GDM1 (cell line): ENCODE measurements at regions not wholly inside any gene's neighbourhood (a gene's known extent, or its start where the extent isn't known, plus 50 kb on each side); places are given as distances from the start of the nearest gene placed in this dataset.
"Not testable (repeated sequence)": the region's sequence is repeated elsewhere in the genome, so short reads cannot be mapped to it uniquely, and the experiment has no call there.

Experiments
- DNase-seq: peaks from one replicate; lab custom pipeline; 2025; lab: John Stamatoyannopoulos, UW

DNA sequence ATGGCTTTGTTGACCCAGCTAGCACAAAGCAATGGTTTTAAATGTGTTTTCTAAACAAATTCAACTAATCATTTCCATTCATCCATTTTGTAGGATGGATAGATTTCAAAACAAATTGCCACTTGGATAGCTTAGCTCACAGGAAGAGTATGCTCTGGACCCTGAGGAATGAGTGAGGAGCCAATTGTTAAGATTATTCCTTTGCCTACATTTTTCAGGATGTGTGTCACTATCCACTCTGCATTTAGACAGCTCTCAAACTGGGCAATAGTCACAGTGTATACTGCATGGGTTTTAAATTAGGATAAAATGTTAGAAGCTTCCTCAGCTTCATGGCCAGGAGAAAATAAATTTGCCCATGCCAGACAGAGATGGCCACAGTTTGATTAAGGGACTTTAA lies 605.6 kb upstream of the TEX47 start:
- no peak for DNase-seq

DNA sequence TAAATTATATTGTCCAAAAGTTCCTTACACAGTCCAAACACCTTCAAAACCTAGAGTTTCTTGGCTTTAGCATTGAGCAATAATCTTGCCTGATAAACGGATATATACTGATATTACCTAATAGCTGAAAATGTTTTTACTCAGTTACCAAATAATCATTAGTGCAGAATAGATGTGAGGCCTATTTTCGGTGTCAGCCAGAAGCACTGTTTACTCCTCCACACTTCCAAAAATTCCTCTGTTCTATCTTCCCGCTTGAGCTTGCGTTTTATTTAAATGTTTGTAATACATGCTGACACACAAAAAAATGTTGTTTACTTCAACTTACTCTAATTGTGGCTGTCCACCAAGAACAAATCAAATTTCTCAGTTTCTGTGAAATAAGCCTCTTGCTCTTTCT lies 606.2 kb upstream of the TEX47 start:
- no peak for DNase-seq

DNA sequence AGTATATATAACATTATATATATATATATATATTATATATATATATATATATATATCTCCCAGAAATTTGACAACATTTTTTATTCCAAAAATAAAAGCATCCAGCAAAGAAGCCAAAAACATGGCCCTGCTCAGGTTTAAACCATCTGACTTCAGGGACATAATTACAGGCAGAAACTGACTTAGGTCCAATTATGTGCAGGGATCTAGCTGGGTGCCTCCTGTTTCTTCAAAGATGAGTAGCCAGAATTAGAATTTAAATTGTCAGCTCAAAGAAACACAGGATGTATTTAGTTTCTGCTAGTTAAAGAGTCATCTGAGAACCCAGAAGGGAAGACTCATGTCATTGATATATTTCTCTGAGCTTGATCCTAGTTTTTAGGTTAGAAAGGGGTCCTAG lies 656.4 kb upstream of the TEX47 start:
- no peak for DNase-seq

DNA sequence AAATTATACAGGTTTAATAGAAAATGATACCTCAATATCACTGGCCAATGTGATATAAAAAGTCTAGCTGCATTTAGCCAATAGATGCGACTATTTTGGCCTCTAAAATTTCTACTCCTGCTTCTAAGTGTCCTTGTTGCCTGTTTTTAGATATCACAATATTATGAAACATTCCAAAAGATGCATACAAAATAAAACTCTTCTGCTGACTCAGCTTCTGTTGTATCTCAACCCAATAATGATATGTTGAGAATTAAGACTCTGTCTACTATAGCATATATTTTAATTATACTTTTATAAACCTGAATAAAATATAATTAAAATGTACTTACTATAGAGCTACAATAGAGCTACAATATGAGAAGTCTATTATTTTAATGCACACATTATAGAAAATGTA lies 661.0 kb upstream of the TEX47 start:
- no peak for DNase-seq

DNA sequence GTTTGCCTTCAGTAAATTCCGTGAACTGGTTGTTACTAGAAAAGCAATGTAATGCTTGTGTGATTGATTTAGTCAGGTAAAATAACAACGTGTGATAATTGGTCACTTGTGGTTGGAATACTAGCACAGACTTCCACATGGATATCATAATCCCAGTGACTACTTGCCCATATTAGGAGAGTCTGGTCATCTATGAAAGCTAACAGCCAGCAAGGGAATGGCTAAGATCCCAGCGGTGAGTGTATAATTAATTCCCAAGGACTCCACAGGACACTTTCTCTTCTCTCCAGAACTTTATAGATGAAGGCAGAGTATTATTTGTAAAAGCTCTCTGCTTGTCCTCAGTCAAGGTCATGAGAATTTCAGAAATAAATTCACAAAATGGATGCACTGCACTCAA lies 662.6 kb upstream of the TEX47 start:
- DNase-seq = no peak

DNA sequence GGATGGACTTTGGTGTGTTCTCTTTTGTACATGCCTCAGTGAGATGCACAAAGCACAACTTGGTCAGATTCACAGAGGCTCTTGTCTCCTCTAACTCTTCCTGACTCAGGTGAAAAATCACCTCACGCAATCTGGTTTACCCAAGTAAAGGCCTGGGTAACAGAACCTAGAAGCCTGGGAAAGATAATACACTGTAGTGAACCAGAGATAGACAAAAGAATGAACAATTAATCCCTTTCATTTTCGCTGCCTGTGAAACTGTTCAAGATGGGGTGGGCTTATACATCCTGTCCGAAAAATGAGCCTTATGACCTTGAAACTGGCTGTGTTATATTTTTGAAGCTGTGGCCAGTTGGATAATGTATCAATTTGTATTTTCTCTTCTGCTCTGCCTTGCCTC lies 678.9 kb upstream of the TEX47 start:
- DNase-seq = no peak

DNA sequence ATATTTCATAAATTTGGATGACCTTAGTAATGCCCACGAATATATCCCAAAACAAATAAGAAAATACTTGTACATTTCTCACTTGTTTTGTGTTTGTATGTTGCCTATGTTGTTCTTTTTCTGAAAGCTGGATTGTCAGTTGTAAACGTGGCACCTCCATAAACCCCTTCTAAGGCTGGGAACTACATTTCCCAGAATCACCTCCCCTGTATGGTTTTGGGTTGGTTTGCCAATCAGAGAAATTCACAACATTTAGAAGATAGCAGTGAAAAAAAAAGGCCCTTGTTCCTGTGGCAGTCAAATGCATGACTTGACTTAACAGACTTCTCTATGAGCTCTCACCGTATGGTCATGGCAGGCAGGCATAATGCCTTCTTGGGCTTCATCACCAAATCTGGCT lies 676.3 kb upstream of the STEAP1 start:
- no peak for DNase-seq

DNA sequence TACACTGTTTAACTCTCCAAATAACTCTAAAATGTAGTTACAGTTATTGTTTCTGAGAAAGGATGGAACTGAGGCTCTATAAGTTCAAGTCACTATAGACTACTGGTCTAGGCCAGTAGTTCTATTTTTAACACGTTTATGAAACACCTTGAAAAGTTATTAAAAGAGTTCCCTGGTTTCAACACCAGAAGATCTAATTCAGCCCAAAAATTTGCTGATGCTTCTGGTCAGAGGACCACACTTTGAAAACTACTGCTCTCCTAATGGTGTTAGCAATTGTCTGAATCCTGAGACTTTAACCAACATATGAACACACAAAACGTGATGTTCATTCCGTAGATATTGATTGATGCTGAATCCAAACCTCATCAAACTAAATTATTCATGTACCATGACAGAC lies 658.6 kb upstream of the STEAP1 start:
- no peak for DNase-seq

DNA sequence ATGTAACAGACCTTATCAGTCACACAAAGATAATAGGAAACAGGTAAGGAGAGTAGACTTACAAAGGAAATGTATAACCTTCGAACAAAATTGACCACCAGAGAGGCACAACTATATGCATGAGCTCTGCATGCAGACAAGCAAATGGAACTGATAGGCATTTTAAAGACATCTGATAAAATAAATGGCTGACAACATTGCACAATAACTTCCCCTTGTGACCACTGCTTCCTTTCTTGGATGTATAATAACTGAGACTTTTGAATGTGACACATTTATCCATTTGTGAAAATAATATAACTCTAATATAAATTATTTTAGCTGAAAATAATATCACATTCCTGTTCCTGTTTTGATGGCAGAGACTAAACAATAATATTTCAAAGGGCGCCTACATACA lies 654.2 kb upstream of the STEAP1 start:
- no peak for DNase-seq

DNA sequence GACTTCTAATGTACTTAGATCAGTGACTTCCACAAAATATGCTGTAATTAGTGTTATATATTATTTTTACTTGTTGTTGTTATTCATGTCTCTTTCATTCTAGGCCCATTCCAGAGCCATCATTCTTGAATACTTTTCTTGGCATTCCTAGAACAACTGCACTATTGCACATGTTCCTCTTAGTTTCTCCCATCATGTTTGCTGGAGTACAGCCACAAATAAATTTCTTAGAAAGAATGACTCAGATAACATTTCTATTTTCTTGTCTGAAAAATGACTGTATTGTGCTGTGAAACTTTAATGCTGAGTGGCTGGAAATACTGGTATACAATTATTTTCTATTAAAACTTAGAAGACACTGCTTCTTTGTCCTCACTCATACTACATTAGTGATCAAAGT lies 651.0 kb upstream of the STEAP1 start:
- no peak for DNase-seq

DNA sequence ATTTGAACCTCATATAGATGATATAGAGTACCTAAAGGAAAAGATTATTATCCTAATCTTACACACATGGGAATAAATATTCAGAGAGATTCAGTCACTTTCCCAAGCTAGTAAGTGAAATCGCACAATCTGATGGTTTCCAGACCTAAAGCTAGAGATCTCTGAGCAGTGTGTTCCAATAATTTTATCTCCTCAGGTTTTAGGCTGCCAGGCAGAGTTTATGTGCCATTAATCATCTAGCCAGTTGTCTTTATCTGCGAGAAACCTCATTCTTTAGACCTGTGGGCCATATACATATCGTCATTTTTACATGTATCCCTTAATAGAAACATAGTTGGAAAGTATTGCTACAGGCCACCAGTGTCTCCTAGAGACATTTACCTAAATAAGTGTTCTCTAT lies 647.2 kb upstream of the STEAP1 start:
- no peak for DNase-seq

DNA sequence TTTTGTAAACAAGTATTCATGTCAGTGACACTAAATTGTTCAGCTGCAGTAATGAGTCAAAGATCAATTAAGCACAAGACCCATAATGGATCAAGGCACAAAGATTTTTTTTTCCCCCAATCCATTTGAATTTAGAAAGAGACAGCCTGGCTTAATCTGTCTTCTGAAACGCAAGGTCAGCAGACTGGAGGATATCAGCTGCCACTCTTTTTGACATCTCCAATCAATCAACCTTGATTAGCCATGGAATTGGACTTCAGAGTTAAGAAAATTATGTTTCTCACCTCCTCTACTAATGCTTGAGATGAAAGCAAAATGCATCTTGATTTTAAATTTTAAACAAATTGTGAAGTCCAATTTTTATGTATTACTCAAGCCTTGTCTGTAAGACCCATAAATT lies 642.4 kb upstream of the STEAP1 start:
- no peak for DNase-seq

DNA sequence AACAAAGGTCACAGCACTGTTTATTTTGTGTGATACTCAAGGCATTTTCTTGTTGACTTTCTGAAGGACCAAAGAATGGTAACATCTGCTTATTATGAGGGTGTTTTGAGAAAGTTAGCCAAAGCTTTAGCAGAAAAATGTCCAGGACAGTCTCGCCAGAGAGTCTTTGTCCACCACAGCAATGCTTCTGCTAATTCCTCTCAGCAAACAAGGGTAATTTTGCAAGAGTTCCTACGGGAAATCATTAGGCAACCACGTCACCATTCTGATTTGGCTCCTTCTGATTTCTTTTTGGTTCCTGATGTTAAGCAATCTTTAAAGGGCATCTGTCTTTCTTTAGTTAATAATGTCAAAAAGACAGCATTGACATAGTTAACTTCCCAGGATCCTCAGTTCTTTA lies 639.3 kb upstream of the STEAP1 start:
- DNase-seq = no peak

DNA sequence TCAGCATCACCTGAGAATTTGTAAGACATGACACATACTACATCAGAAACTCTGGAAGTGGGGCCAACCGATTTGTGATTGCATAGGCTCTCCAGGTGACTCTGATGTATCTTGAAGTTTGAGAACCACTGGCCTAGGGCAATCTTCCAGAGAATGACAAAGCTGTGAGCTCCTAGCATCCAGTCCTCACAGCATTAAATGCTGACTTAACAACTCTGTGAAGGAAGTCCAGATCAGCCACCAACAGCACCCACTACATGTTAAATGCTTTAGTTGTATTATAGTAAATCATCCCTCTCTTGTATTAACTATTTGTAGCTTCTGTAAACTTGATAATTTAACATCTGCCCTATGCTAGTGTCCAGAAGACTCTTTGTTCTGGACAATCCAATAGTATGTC lies 636.5 kb upstream of the STEAP1 start:
- DNase-seq = no peak

DNA sequence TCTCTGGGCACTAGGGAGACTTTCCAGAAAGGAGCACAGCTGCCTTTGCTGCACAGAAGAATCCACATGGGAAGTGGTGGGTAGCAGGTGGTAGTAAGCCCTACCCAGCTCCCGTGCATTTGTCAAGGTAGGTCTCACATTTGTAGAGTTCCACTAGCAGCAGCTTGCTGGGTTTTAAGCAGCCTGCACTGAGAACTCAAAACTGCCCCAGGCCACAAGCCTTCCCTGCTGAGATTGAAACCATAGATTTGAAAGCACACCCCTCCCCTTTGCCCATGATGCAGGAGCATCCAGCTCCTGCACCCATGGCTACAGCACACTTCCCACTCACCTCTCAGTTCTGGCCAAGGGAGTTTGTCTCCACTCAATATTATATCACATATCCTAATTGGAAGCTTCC lies 604.5 kb upstream of the STEAP1 start:
- DNase-seq = no peak

DNA sequence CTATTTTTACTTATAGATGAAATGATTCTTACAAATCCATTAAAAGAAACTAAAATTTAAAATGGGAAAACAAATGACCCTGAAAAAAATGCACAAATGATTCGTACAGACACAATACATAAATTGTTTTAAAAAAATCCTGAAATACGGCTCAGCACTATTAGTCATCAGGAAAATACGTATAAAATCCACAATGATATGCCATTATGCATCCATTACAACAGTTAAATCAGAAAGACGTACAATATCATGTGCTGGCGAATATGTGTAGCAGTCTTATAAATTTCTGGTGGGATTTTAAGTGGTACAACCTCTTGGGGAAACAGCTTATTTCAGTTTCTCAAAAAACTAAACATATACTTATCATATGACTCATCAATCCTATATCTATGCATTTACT lies 600.1 kb upstream of the STEAP1 start:
- no peak for DNase-seq

DNA sequence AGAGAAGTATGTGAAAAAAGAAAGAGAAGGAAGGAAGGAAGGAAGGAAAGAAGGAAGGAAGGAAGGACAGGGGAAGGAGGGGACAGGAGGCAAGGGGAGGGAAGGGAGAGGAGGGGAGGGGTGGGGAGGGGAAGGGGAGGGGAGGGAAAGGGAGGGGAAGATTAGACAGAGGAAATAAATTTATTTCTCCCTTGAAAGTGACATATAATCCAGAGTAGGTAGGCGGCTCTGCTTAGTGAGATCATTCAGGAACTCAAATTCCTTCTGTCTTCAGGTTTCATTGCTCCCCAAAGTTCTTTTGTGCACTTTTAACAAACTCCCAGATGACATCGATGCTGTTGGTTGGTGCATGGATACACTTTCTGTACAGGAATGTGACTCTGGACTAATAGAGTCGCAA lies 594.7 kb upstream of the STEAP1 start:
- no peak for DNase-seq

DNA sequence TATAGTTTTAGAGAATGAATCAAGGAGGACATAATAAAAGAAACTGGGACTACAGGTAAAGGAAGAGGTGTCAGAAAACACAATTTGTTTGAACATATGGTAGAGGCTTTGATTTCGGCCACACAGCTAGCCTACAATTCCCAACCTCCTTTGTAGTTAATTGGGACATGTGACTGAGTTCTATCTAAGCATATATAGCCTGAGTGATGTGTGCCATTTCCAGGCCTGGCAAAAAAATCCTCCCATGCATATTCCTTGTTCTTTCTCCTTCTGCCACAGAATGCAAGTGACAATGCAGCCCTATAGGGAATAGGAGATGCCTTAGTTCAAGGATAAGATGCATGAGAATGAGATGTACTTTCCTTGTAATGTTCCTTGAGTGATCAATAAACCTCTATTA lies 590.7 kb upstream of the STEAP1 start:
- DNase-seq = no peak

DNA sequence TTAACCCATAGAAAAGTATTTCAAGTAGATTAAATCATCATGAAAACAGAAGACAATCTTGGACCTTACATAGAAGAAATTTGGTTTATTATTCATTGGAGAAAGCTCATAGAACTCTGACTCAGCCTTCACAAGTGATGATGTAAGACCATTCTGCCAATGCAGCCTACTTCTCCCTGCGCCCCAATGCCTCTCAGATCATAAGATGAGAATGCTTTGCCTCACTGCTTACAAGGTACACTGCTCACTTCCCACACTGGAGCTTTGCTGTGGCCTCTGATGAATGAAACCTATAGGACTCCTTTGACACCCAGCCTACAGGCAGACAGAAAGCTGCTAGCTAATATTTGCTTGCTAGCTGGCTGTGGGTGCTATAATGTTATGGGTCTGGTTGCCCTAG lies 569.4 kb upstream of the STEAP1 start:
- DNase-seq = no peak

DNA sequence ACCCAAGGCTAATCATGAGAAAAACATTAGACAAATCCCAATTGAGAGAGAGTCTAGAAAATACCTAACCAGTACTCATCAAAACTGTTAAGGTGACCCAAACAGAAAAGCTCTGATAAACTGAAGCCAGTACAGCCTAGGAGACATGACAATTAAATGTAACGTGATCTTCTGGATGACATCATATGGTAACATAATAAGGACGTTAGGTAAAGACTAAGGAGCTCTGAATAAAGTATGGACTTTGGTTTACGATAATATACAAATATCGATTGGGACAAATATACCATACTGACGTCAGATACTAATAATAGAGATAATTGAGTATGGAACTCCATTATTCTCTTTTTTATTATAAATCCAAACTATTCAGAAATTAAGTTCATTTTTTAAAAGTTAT lies 561.1 kb upstream of the STEAP1 start:
- DNase-seq = no peak

DNA sequence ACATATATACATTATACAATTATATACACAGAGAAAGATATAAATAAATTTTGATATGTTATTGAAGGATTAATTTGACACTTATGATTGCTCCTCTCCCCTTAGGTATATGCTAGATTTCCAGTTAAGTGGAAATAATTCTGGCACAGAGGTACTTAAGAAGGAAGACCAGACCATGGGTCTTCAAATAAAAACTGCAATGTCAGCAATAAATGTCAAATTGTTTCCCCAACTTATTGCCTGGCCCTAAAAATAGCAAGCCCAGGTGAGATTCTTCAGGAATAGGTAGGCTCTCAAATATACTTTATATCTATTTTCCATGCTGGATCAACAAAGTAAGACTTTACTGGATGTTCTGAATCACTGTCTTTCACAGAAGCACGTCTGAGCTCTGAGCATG lies 551.3 kb upstream of the STEAP1 start:
- DNase-seq = no peak

DNA sequence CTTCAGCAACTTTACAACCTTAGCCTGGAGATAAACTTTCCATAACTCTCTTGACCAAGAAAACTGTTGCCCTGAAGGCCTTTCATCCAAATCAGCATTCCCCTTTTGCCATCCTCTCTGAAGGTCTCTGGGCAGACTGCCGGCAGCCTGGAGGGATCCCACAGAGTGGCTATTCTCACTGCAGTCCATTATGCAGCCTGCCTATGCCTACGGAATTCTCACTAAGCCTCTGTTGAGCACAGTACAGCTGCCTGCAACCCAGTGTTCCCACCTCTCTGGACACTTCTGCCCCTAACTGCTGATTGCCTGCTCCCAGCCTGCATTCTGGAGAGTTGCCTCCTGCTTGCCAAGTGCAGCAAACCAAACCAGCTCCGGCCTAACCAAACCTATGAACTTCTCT lies 548.9 kb upstream of the STEAP1 start:
- DNase-seq = no peak

DNA sequence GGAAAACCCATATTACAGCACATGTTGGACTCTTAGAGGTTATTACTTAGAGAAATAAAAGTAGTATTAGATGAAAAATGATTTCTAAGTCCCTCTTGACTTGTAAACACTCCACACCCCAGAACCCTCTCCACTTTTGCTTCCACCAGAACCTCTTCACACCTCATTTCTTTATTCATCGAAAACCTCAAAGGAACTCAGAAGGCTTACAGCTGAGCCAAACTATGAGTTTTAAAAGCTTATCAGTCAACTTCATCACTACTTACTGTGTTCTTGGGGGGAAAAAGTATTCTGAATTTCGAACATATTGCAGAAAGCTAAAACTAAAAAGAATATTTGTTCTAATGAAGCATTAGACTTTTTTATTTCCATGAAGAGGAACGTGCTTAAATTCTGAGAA lies 547.8 kb upstream of the STEAP1 start:
- DNase-seq = no peak

DNA sequence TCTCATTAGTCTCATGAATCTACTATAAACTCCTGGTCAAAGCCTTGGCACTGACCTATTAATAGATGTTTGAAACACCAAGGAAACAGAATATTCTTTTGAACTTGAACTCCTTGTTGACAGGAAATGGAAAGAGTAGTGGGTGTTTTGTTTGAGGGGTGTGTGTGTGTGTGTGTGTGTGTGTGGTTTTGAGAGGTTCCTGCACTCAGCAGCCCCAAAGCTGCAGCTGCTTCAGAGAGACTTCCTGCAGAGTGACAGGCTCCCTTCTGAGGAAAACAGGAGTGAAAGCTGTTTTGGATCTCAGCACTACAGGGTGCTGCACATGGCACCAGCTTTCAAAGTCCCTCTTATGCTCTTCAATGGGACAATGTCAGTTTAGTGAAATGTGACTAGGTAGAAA lies 546.5 kb upstream of the STEAP1 start:
- no peak for DNase-seq

DNA sequence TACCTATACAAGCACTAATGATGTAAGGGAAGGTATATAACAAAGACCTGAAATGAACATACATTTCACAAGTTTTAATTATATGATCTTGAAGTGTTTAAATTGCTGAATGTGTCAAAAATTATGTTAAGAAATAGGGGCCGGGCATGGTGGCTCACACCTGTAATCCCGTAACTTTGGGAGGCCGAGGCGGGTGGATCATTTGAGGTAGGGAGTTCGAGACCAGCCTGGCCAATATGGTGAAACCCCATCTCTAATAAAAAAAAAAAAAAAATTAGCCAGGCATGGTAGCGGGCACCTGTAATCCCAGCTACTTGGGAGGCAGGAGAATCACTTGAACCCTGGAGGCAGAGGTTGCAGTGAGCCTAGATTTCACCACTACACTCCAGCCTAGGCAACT lies 537.4 kb upstream of the STEAP1 start:
- DNase-seq = not testable (repeated sequence)

DNA sequence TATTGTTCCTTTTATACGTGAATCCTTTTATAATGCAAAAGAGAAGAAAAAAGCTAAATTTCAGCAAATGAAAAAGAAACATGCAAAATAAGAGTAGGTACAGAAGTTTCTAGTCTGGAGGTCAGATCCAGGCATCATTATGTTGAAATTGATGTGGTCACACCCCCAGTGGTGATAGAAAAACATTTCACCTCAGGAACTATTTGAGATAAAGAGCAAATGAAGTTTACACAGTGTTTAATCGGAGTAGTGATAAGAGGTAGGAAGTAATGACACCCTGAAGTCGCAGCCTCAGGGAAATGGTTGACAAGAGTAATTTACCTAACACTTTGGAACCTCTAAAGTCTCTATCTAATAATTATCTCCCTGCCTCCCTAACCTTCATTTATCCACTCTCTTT lies 536.0 kb upstream of the STEAP1 start:
- DNase-seq = no peak
